GM12865 (cell line): ENCODE measurements at regions not wholly inside any gene's neighbourhood (a gene's known extent, or its start where the extent isn't known, plus 50 kb on each side); places are given as distances from the start of the nearest gene placed in this dataset.

Source experiments
- DNase-seq: peaks from one replicate; pipeline ENCODE4 v3.0.0; 2010; ENCODE audit warnings: low read depth
- H3K4me3 ChIP-seq: 2 replicates; pipeline ENCODE4 v1.5.1; 2011; ENCODE audit warnings: mild to moderate bottlenecking, low read depth, low read length, control low read depth
- CTCF ChIP-seq: IDR thresholded peaks from 2 replicates; pipeline ENCODE4 v1.5.1; 2011; ENCODE audit warnings: low read length, control low read depth, low read depth, inconsistent platforms; ENCODE audit not compliant: insufficient read depth; ENCODE audit errors: missing control alignments

DNA sequence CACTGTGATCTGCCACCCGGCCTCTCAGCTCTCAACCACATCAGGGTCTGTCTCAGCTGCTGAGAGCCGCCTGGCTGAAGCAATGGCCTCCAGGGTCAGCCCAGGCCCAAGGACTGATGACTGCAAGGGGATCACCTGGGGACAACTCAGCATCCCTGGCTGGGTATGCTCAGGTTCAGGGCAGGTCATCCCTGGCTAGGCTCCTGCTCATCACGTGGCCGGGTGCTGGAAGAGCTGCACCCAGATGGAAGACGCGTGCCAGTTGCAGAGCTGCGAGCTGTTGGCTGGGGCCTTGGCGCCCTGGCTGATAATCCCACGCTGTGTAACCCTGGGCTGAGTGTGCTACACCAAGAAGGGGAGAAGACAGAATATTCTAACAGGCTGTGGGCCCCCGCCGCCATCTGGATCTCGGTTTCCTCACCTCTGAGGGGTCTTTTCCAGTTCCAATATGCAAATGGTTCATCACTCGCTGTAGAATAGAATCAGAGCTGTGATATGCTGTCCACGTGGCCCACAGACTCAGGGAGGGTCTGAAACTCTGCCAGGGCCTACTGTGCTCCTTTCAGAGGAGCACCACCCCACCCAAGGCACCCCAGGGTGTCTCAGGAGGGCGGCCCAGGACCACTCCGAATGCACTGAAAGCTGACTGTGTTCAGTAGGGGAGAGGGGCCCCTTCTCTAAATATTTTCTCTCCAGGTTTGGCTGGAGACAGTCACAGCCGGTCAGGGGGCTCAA, 338.8 kb downstream of the BCOR start:
- H3K4me3 ChIP-seq = no peak overlapping the region
- no peak for TF ChIP-seq CTCF

DNA sequence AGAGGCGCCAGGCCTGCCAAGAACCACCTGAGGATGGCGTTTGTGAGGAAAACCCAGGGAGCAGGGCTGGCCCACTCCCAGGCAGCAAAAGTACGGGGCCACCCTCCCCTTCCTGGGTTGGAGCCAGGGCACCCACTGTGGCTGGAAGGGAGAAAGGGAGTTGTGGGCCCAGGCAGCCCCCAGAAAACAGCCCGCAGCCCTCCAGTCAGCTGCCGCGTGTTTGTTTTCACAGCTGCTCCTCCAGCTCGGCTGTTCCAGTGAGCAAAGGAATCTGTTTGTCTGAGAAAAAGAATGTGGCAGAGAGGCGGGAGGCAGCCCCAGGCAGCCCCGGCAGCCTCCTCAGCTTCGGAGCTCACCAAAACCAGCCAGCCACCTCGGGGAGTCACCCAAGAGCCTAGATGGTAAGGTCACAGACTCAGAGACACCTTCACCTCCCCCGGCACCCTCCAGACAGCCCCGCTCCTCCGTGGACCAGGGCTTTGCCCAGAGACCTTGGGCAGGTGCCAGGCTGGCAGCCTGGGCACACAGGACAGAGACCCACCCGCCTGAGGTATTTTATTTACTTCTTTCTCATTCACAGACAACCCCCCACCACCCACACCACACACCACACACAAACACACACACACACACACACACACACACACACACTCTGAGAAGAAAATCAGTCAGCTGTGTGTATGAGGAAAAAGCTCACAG, 338.1 kb downstream of the BCOR start:
- DNase-seq = no peak
- TF ChIP-seq CTCF = no peak
- no peak overlapping the region for H3K4me3 ChIP-seq

More for the DNA sequence above, 338.8 kb downstream of the BCOR start:
- DNase-seq = no peak

DNA sequence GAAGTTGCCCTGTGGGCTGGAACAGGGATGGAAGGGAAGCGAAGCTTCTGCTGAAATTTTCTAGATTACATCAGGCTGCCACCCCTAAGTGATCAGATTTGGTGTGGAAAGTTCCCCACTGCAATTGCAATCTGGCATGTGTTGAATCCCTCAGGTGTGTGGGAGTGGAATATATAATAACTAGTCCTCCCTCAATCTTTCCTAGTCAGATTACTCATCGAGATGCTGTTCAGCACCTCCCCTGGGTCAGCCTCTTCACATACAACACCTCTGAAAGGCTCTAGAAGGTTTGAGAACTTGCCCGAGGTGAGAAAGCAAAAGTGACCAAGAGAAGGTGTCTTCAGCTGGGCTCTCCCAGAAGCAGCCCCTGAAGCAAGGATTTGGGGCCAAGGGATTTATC, 336.8 kb downstream of the BCOR start:
- TF ChIP-seq CTCF = no peak
- H3K4me3 ChIP-seq = no peak overlapping the region
- DNase-seq = no peak

DNA sequence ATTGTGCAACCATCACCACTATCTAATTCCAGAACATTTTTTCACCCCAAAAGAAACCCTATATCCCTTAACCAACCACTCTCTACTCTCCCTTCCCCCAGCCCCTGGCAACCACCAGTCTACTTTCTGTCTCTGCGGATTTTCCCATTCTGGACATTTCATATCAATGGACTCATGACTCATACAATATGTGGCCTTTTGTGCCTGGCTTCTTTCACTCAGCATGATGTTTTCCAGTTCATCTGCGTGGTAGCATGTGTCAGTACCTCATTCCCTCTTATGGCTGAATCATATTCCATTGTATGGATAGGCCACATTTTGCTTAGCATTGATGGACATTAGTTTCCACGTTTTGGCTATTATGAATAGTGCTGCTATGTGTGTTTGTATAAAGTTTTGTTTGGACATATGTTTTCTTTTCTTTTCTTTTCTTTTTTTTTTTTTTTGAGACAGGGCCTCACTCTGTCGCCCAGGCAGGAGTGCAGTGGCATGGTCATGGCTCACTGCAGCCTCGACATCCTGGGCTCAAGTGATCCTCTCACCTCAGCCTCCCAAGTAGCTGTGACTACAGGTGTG, 335.4 kb downstream of the BCOR start:
- DNase-seq = no peak
- no peak for TF ChIP-seq CTCF
- no peak overlapping the region for H3K4me3 ChIP-seq

GRCh38 chrX:39764441-39764914, 333.3 kb downstream of the BCOR start:
- H3K4me3 ChIP-seq = no peak overlapping the region
- no peak for TF ChIP-seq CTCF

DNA sequence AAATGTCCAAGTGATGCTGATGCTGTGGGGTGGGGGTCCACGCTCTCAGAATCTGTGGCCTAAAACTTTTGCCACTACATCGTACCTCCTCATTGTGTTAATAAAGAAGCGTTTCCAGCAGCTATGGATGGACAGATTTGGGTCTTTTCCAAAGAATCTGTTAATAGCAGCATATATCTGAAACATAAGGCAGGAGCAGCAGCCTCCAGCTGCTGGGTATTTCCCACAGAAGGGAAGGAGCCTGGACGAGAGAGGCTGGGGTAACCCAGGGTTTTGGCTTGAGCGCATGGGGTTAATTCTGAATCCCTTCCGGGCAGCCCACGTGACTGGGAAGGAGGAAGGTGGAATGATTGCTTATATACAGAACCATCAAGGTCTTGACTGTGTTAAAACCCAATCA, 332.4 kb downstream of the BCOR start:
- no peak overlapping the region for H3K4me3 ChIP-seq
- DNase-seq = no peak
- TF ChIP-seq CTCF = no peak

More at GRCh38 chrX:39764441-39764914, 333.3 kb downstream of the BCOR start:
- no peak for DNase-seq
